D721Med (cell line): ENCODE measurements at regions not wholly inside any gene's neighbourhood (a gene's known extent, or its start where the extent isn't known, plus 50 kb on each side); places are given as distances from the start of the nearest gene placed in this dataset.

Experiments used
- DNase-seq: peaks from one replicate; pipeline ENCODE4 v3.0.0; 2011; ENCODE audit warnings: low spot score; ENCODE audit not compliant: insufficient read length
- FAIRE-seq: peaks from 2 replicates; lab custom pipeline; 2011; peaks lifted over from hg19 to GRCh38; lab: Jason Lieb, UNC
- TF ChIP-seq, protein P1 (sequence below): IDR thresholded peaks from 2 replicates; pipeline ENCODE4 v1.5.1; 2012; ENCODE audit warnings: mild to moderate bottlenecking, control low read depth; ENCODE audit not compliant: insufficient read depth; ENCODE audit errors: missing control alignments

- DNase-seq (no peak), FAIRE-seq (no peak)
- TF ChIP-seq, protein P1, sequence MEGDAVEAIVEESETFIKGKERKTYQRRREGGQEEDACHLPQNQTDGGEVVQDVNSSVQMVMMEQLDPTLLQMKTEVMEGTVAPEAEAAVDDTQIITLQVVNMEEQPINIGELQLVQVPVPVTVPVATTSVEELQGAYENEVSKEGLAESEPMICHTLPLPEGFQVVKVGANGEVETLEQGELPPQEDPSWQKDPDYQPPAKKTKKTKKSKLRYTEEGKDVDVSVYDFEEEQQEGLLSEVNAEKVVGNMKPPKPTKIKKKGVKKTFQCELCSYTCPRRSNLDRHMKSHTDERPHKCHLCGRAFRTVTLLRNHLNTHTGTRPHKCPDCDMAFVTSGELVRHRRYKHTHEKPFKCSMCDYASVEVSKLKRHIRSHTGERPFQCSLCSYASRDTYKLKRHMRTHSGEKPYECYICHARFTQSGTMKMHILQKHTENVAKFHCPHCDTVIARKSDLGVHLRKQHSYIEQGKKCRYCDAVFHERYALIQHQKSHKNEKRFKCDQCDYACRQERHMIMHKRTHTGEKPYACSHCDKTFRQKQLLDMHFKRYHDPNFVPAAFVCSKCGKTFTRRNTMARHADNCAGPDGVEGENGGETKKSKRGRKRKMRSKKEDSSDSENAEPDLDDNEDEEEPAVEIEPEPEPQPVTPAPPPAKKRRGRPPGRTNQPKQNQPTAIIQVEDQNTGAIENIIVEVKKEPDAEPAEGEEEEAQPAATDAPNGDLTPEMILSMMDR: no peak
These were observed 80.9 kb upstream of the IRF2BP2 start for GRCh38 chr1:234690872-234691271.

- no peak for DNase-seq
- TF ChIP-seq, protein P1: no peak
- no peak for FAIRE-seq
These were observed 79.3 kb upstream of the IRF2BP2 start for GRCh38 chr1:234689236-234689635.

GRCh38 chr1:234687011-234687410 lies 77.0 kb upstream of the IRF2BP2 start:
- peak; percentile 79 for FAIRE-seq
- TF ChIP-seq, protein P1: no peak
- no peak for DNase-seq

DNA sequence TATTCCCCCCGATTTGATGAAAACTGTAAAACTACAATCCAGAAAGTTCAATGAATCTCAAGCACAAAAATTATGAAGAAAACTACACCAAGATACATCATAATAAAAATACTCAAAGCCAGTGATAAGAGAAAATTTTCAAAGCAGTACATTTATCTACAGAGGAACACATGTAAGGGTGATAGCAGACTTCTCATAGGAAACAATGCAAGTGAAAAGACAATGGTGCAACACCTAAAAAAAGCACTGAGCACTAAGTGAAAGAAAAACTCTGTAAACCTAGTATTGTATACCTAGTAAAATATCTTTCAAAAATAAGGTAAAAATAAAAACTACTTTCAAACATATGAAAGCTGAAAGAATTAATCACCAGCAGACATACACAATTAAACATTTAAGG lies 76.1 kb upstream of the IRF2BP2 start:
- TF ChIP-seq, protein P1: no peak
- peak; percentile 41 for FAIRE-seq
- no peak for DNase-seq

DNA sequence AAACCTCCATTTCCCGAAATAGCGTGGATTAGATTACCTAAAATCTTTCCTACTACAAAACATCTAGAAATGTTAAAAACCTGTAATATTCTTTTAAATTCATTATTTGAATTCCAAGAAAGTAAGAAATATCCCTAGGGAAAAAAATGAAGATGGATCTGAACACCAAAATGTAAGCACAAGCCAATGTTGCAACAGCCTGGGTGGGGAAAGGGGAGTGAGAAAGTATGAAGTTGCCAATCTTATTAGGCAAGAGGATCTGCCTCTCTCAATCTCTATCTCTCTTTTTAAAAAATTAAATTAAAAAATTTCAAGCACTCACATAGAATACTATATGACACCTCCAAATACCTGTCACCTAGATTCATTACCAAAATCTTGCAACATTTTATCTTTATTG lies 74.9 kb upstream of the IRF2BP2 start:
- no peak for DNase-seq
- no peak for FAIRE-seq
- TF ChIP-seq, protein P1: no peak

GRCh38 chr1:234683861-234684632 lies 74.1 kb upstream of the IRF2BP2 start:
- no peak for DNase-seq
- FAIRE-seq: peak; percentile 25
- TF ChIP-seq, protein P1: no peak
